Naive thymus-derived CD4-positive, alpha-beta T cell (primary cell): ENCODE measurements at regions not wholly inside any gene's neighbourhood (a gene's known extent, or its start where the extent isn't known, plus 50 kb on each side); places are given as distances from the start of the nearest gene placed in this dataset.

Experiments
- ATAC-seq: fragments of 150-1000 bp; cut with Tn5 transposase; 2 replicates; pipeline ENCODE4 v1.10.0; 2021; ENCODE audit warnings: mild to moderate bottlenecking, moderate library complexity
- CTCF ChIA-PET: fragments of 350-600 bp; sonication (Branson Sonifier 250); formaldehyde crosslinking; loops from one replicate; lab custom pipeline; 2021; ENCODE audit warnings: antibody characterized with exemption; lab: Charles Lee
- POLR2A ChIA-PET: fragments of 350-600 bp; sonication (Branson Sonifier 250); formaldehyde crosslinking; loops from one replicate; lab custom pipeline; 2021; ENCODE audit warnings: antibody characterized with exemption, inconsistent platforms; lab: Charles Lee
- DNase-seq, 9 donors: peaks; one replicate each; pipeline versions ENCODE4 v3.0.0 to v3.0.0-alpha.2; 2020 to 2022; ENCODE audit warnings: mixed read lengths in 1 of 9
- H3K27ac ChIP-seq: one replicate; pipeline ENCODE4 v1.7.0; 2013; ENCODE audit warnings: mild to moderate bottlenecking, low read depth, low read length, moderate library complexity
- H3K27me3 ChIP-seq, 2 donors: one replicate each; pipeline ENCODE4 v1.7.0; 2013; ENCODE audit warnings: low read length in 2 of 2, mild to moderate bottlenecking in 2 of 2, moderate library complexity in 2 of 2; ENCODE audit not compliant: control insufficient read depth in 2 of 2, insufficient read depth in 2 of 2
- H3K36me3 ChIP-seq, 3 experiments: 1 replicate in 2 of 3; 2 replicates in 1 of 3; pipeline ENCODE4 v1.7.0; 2013; ENCODE audit warnings: low read length in 3 of 3, mild to moderate bottlenecking in 3 of 3, moderate library complexity in 1 of 3; ENCODE audit not compliant: insufficient read depth in 3 of 3, control insufficient read depth in 2 of 3
- H3K4me1 ChIP-seq, 2 donors: one replicate each; pipeline ENCODE4 v1.7.0; 2013; ENCODE audit warnings: low read length in 2 of 2, mild to moderate bottlenecking in 2 of 2, moderate library complexity in 1 of 2; ENCODE audit not compliant: control insufficient read depth in 2 of 2, insufficient read depth in 2 of 2
- H3K4me3 ChIP-seq: 2 replicates; pipeline ENCODE4 v1.7.0; 2013; ENCODE audit warnings: mild to moderate bottlenecking, low read length
- H3K9me3 ChIP-seq, 3 experiments: 1 replicate in 2 of 3; 2 replicates in 1 of 3; pipeline ENCODE4 v1.7.0; 2013; ENCODE audit warnings: low read length in 3 of 3; ENCODE audit not compliant: control insufficient read depth in 2 of 3
- H3K27ac Mint-ChIP-seq, 9 donors: one replicate each; pipeline ENCODE4 v1.8.0; 2020 to 2022; ENCODE audit warnings: mixed read lengths in 9 of 9, mild to moderate bottlenecking in 8 of 9, moderate library complexity in 5 of 9, inconsistent platforms in 2 of 9
- H3K27me3 Mint-ChIP-seq, 5 donors: one replicate each; pipeline ENCODE4 v1.8.0; 2021 to 2022; ENCODE audit warnings: mixed read lengths in 5 of 5, mild to moderate bottlenecking in 1 of 5
- H3K36me3 Mint-ChIP-seq, 5 donors: one replicate each; pipeline ENCODE4 v1.8.0; 2020 to 2022; ENCODE audit warnings: mixed read lengths in 5 of 5, mild to moderate bottlenecking in 3 of 5, inconsistent platforms in 1 of 5
- H3K4me1 Mint-ChIP-seq, 7 donors: one replicate each; pipeline ENCODE4 v1.8.0; 2020 to 2022; ENCODE audit warnings: mixed read lengths in 7 of 7, mild to moderate bottlenecking in 3 of 7, inconsistent platforms in 1 of 7
- H3K4me3 Mint-ChIP-seq, 10 donors: one replicate each; pipeline ENCODE4 v1.8.0; 2020 to 2022; ENCODE audit warnings: mild to moderate bottlenecking in 10 of 10, mixed read lengths in 10 of 10, moderate library complexity in 6 of 10, inconsistent platforms in 2 of 10
- H3K9me3 Mint-ChIP-seq, 11 donors: one replicate each; pipeline ENCODE4 v1.8.0; 2020 to 2022; ENCODE audit warnings: mixed read lengths in 11 of 11, mild to moderate bottlenecking in 4 of 11, inconsistent platforms in 1 of 11, moderate library complexity in 1 of 11
- intact Hi-C, 2 donors: fragments of 100-400 bp; cut with micrococcal nuclease; formaldehyde crosslinking; loops; one replicate each; pipeline ENCODE4 v1.15.1; 2023

GRCh38 chr1:181150273-181150672 lies 61.8 kb downstream of the IER5 start:
- peak overlapping the region; percentile 57 for H3K27ac ChIP-seq
- no peaks in the 10 kb centered on the region for H3K9me3 ChIP-seq
- no peaks in the 10 kb centered on the region for H3K36me3 ChIP-seq
- POLR2A ChIA-PET: interaction anchor here (0.6 to 16.7 kb wide), 8 partner anchors 12 to 316 kb away, joined by 3 to 176 read pairs (median 10); partner anchors contain the start of genes IER5, MR1 and STX6
- CTCF ChIA-PET: interaction anchor here (1.0 to 2.4 kb wide), 4 partner anchors 9 to 20 kb away, joined by 3 to 14 read pairs (median 8); no protein-coding TSS in a partner anchor
- no peaks in the 10 kb centered on the region for H3K27me3 ChIP-seq
- H3K4me1 ChIP-seq: peaks cover 34 to 41% of the 10 kb centered on the region in 2 donors
- Mint-ChIP-seq H3K27ac (peak overlapping the region in 7 of 9 donors; percentile 76 to 97 (median 93)), H3K4me3 (peak overlapping the region in 4 of 10 donors; percentile 25 to 92 (median 49)), H3K9me3 (peaks cover 0 to 11% (median 0%) of the 10 kb centered on the region in 11 donors), H3K36me3 (peaks cover 0 to 32% (median 5%) of the 10 kb centered on the region in 5 donors), H3K4me1 (peaks cover 49 to 80% (median 65%) of the 10 kb centered on the region in 7 donors), H3K27me3 (peaks cover 0 to 18% (median 0%) of the 10 kb centered on the region in 5 donors)
- no peak for DNase-seq
- no peak overlapping the region for H3K4me3 ChIP-seq
- intact Hi-C loops: no loop called here
- no peak for ATAC-seq

GRCh38 chr1:181150842-181151241 lies 62.3 kb downstream of the IER5 start:
- H3K4me1 ChIP-seq: peaks cover 34 to 41% of the 10 kb centered on the region in 2 donors
- ChIA-PET CTCF (interaction anchor here (1.0 to 2.4 kb wide), 3 partner anchors 9 to 19 kb away, joined by 3 to 14 read pairs (median 12); no protein-coding TSS in a partner anchor), POLR2A (interaction anchor here (8.0 to 16.7 kb wide), 2 partner anchors 11 to 63 kb away, joined by 84 to 176 read pairs; partner anchors contain the start of gene IER5)
- Mint-ChIP-seq H3K4me3 (peak overlapping the region in 2 of 10 donors; percentile 25 to 92), H3K4me1 (peaks cover 49 to 83% (median 67%) of the 10 kb centered on the region in 7 donors), H3K27ac (peak overlapping the region in 6 of 9 donors; percentile 37 to 97 (median 86)), H3K36me3 (peaks cover 0 to 28% (median 5%) of the 10 kb centered on the region in 5 donors), H3K9me3 (peaks cover 0 to 11% (median 0%) of the 10 kb centered on the region in 11 donors), H3K27me3 (peaks cover 0 to 18% (median 0%) of the 10 kb centered on the region in 5 donors)
- no peak overlapping the region for H3K27ac ChIP-seq
- H3K36me3 ChIP-seq: no peaks in the 10 kb centered on the region
- ATAC-seq (no peak), DNase-seq (no peak)
- intact Hi-C loops: no loop called here
- H3K4me3 ChIP-seq: no peak overlapping the region
- H3K9me3 ChIP-seq: no peaks in the 10 kb centered on the region
- no peaks in the 10 kb centered on the region for H3K27me3 ChIP-seq

GRCh38 chr1:181151378-181152326 lies 63.2 kb downstream of the IER5 start:
- no peaks in the 10 kb centered on the region for H3K9me3 ChIP-seq
- ATAC-seq: no peak
- peaks cover 34 to 45% of the 10 kb centered on the region in 2 donors for H3K4me1 ChIP-seq
- peaks cover 0 to 22% (median 0%) of the 10 kb centered on the region in 5 donors for H3K36me3 Mint-ChIP-seq
- no peak for DNase-seq
- ChIA-PET POLR2A (interaction anchor here (0.6 to 16.7 kb wide), 5 partner anchors 10 to 1104 kb away, joined by 3 to 176 read pairs (median 4); partner anchors contain the start of genes IER5 and MR1), CTCF (interaction anchor here (1.0 to 2.4 kb wide), 2 partner anchors 8 to 18 kb away, joined by 3 to 12 read pairs; no protein-coding TSS in a partner anchor)
- intact Hi-C loops: no loop called here
- no peak overlapping the region for H3K4me3 ChIP-seq
- no peaks in the 10 kb centered on the region for H3K27me3 ChIP-seq
- no peak overlapping the region for H3K27ac ChIP-seq
- H3K4me1 Mint-ChIP-seq: peaks cover 46 to 76% (median 62%) of the 10 kb centered on the region in 7 donors
- peaks cover 0 to 4% (median 0%) of the 10 kb centered on the region in 11 donors for H3K9me3 Mint-ChIP-seq
- H3K27ac Mint-ChIP-seq: peak overlapping the region in 6 of 9 donors; percentile 4 to 67 (median 54)
- no peaks in the 10 kb centered on the region for H3K36me3 ChIP-seq
- peak overlapping the region in 4 of 10 donors; percentile 42 to 66 (median 54) for H3K4me3 Mint-ChIP-seq
- peaks cover 0 to 19% (median 0%) of the 10 kb centered on the region in 5 donors for H3K27me3 Mint-ChIP-seq

GRCh38 chr1:181152892-181153633 lies 64.6 kb downstream of the IER5 start:
- H3K36me3 ChIP-seq: no peaks in the 10 kb centered on the region
- H3K4me1 ChIP-seq: peaks cover 36 to 49% of the 10 kb centered on the region in 2 donors
- no peaks in the 10 kb centered on the region for H3K9me3 Mint-ChIP-seq
- H3K27me3 ChIP-seq: no peaks in the 10 kb centered on the region
- peaks cover 0 to 27% (median 0%) of the 10 kb centered on the region in 5 donors for H3K27me3 Mint-ChIP-seq
- POLR2A ChIA-PET: interaction anchor here (0.6 to 16.7 kb wide), 7 partner anchors 9 to 1466 kb away, joined by 3 to 176 read pairs (median 3); partner anchors contain the start of genes IER5 and MR1
- H3K4me3 Mint-ChIP-seq: no peak overlapping the region
- peaks cover 0 to 17% (median 0%) of the 10 kb centered on the region in 5 donors for H3K36me3 Mint-ChIP-seq
- no peak overlapping the region for H3K27ac ChIP-seq
- intact Hi-C loops: no loop called here
- no peaks in the 10 kb centered on the region for H3K9me3 ChIP-seq
- peak overlapping the region in 1 of 9 donors; percentile 44 for H3K27ac Mint-ChIP-seq
- H3K4me3 ChIP-seq: no peak overlapping the region
- DNase-seq (no peak), ATAC-seq (peak; percentile 58)
- CTCF ChIA-PET: interaction anchor here (0.6 to 2.0 kb wide), 7 partner anchors 8 to 72 kb away, joined by 3 to 9 read pairs (median 3); no protein-coding TSS in a partner anchor
- peaks cover 37 to 75% (median 63%) of the 10 kb centered on the region in 7 donors for H3K4me1 Mint-ChIP-seq

GRCh38 chr1:181153634-181153961 lies 65.1 kb downstream of the IER5 start:
- CTCF ChIA-PET: interaction anchor here (0.7 to 2.0 kb wide), 5 partner anchors 10 to 72 kb away, joined by 3 to 9 read pairs (median 3); no protein-coding TSS in a partner anchor
- intact Hi-C loops: no loop called here
- DNase-seq (no peak), ATAC-seq (no peak)
- peaks cover 0 to 20% (median 0%) of the 10 kb centered on the region in 5 donors for H3K36me3 Mint-ChIP-seq
- no peaks in the 10 kb centered on the region for H3K36me3 ChIP-seq
- H3K4me3 Mint-ChIP-seq: no peak overlapping the region
- H3K4me3 ChIP-seq: no peak overlapping the region
- H3K27ac Mint-ChIP-seq: no peak overlapping the region
- H3K9me3 ChIP-seq: no peaks in the 10 kb centered on the region
- no peaks in the 10 kb centered on the region for H3K9me3 Mint-ChIP-seq
- no peak overlapping the region for H3K27ac ChIP-seq
- peaks cover 39 to 49% of the 10 kb centered on the region in 2 donors for H3K4me1 ChIP-seq
- peaks cover 0 to 32% (median 0%) of the 10 kb centered on the region in 5 donors for H3K27me3 Mint-ChIP-seq
- POLR2A ChIA-PET: interaction anchor here (0.7 to 16.7 kb wide), 4 partner anchors 10 to 93 kb away, joined by 3 to 176 read pairs (median 3); partner anchors contain the start of gene IER5
- H3K4me1 Mint-ChIP-seq: peaks cover 39 to 75% (median 62%) of the 10 kb centered on the region in 7 donors
- H3K27me3 ChIP-seq: no peaks in the 10 kb centered on the region
